Karpas-422 (cell line): ENCODE measurements at regions not wholly inside any gene's neighbourhood (a gene's known extent, or its start where the extent isn't known, plus 50 kb on each side); places are given as distances from the start of the nearest gene placed in this dataset.
A peak's percentile ranks its signal among the peaks of the same experiment; 100 is the strongest.

ENCODE experiments used
- DNase-seq: peaks from one replicate; pipeline ENCODE4 v3.0.0-alpha.2; 2015
- H2AFZ ChIP-seq: fragments of 200-600 bp; sonication (generic); 2 replicates; pipeline ENCODE4 v1.6.1; 2014; ENCODE audit warnings: antibody characterized with exemption, low read length, mixed read lengths
- H3K27ac ChIP-seq: fragments of 200-600 bp; sonication (generic); 2 replicates; pipeline ENCODE4 v1.5.1; 2014; ENCODE audit warnings: mild to moderate bottlenecking, low read length, moderate library complexity
- H3K27me3 ChIP-seq: fragments of 200-600 bp; sonication (generic); 2 replicates; pipeline ENCODE4 v1.6.1; 2014; ENCODE audit warnings: low read length, mixed read lengths
- H3K36me3 ChIP-seq: fragments of 200-600 bp; sonication (generic); 2 replicates; pipeline ENCODE4 v1.6.1; 2014; ENCODE audit warnings: low read length, mixed read lengths; ENCODE audit not compliant: insufficient read depth
- H3K4me1 ChIP-seq: fragments of 200-600 bp; sonication (generic); 2 replicates; pipeline ENCODE4 v1.6.1; 2014; ENCODE audit warnings: mild to moderate bottlenecking, low read length, mixed read lengths
- H3K4me2 ChIP-seq: fragments of 200-600 bp; sonication (generic); 2 replicates; pipeline ENCODE4 v1.6.1; 2014; ENCODE audit warnings: low read length, low read depth, mild to moderate bottlenecking; ENCODE audit not compliant: poor library complexity, severe bottlenecking
- H3K4me3 ChIP-seq: fragments of 200-600 bp; sonication (generic); 2 replicates; pipeline ENCODE4 v1.5.1; 2014; ENCODE audit warnings: mild to moderate bottlenecking, antibody characterized with exemption, low read length, mixed read lengths
- H3K79me2 ChIP-seq: fragments of 200-600 bp; sonication (generic); 2 replicates; pipeline ENCODE4 v1.6.1; 2014; ENCODE audit warnings: mild to moderate bottlenecking, low read length, mixed read lengths
- H3K9ac ChIP-seq: fragments of 200-600 bp; sonication (generic); 2 replicates; pipeline ENCODE4 v1.6.0; 2014; ENCODE audit warnings: low read length
- H3K9me2 ChIP-seq: fragments of 200-600 bp; sonication (generic), shearing (Covaris generic); replicated peaks from 2 replicates; pipeline ENCODE4 v1.6.0; 2014; ENCODE audit warnings: mild to moderate bottlenecking, low read length, moderate library complexity; ENCODE audit not compliant: insufficient read depth
- H3K9me3 ChIP-seq: fragments of 300-700, 200-600 bp; sonication (generic); 2 replicates; pipeline ENCODE4 v1.6.1; 2014; ENCODE audit warnings: low read length, mixed read lengths
- H4K20me1 ChIP-seq: fragments of 200-600 bp; sonication (generic); 2 replicates; pipeline ENCODE4 v1.6.1; 2014; ENCODE audit warnings: mild to moderate bottlenecking, antibody characterized with exemption, low read length, low read depth; ENCODE audit not compliant: insufficient read depth

DNA sequence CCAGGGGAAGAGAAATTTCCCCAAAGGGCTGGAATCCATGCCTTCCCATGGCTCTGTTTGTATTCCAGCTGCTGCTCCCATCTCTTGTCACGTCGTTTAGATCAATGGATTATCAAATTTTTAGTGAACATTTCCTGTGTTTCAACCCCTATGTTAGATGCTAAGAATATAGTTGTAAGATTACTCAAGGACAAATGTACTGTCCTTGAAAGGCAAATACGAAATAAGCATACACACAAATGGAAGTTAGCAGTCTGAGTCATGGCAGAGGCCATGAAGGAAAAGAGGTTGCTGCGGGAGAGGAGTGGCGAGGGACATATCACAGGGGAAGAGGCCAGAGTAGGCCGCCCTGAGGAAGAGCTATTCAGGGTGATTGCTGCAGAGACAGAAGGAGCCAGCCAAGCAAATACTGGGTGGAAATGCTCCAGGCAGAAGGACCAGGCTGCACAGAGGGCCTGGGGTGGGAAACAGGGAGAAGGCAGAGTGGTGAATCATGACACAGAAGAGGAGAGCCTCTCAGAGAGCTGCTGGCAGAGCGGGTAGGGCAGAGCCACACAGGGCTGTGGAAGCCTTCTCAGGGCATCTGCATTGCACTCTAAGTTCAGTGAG is 219.2 kb upstream of the LRFN2 start:
- Histone ChIP-seq H4K20me1 (no peaks in the 10 kb centered on the region), H3K27ac (no peak overlapping the region), H3K9me3 (no peaks in the 10 kb centered on the region), H3K27me3 (no peaks in the 10 kb centered on the region), H3K4me1 (peaks cover 14% of the 10 kb centered on the region), H3K9ac (no peak overlapping the region), H3K79me2 (no peaks in the 10 kb centered on the region), H3K4me3 (no peak overlapping the region), H2AFZ (no peak overlapping the region), H3K9me2 (no peaks in the 10 kb centered on the region), H3K4me2 (no peak overlapping the region), H3K36me3 (no peaks in the 10 kb centered on the region)
- DNase-seq: no peak

DNA sequence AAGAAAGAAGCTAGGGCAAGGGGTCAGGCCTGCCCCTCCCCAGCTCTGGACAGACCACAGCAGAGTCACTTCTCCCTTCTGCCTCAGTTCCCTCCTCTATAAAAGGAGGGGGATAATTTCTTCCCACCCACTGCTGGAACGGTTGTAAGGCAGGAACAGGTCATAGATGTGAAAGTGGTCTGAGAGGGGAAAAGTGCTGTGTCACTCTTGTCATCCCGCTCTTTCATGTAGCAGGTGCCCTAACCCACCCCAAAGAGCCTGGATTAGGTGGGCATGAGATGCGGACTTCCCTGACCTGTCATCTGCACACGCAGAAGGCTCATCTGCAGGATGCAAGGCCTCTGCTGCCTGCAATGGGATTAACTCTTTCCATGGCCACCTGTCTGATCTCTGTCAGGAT is 218.2 kb upstream of the LRFN2 start:
- no peaks in the 10 kb centered on the region for H3K79me2 ChIP-seq
- no peaks in the 10 kb centered on the region for H3K36me3 ChIP-seq
- H3K4me2 ChIP-seq: no peak overlapping the region
- H3K9ac ChIP-seq: no peak overlapping the region
- DNase-seq: no peak
- H3K4me3 ChIP-seq: no peak overlapping the region
- H3K9me2 ChIP-seq: no peaks in the 10 kb centered on the region
- no peaks in the 10 kb centered on the region for H3K27me3 ChIP-seq
- peaks cover 14% of the 10 kb centered on the region for H3K4me1 ChIP-seq
- H3K27ac ChIP-seq: no peak overlapping the region
- H4K20me1 ChIP-seq: no peaks in the 10 kb centered on the region
- no peak overlapping the region for H2AFZ ChIP-seq
- H3K9me3 ChIP-seq: no peaks in the 10 kb centered on the region

DNA sequence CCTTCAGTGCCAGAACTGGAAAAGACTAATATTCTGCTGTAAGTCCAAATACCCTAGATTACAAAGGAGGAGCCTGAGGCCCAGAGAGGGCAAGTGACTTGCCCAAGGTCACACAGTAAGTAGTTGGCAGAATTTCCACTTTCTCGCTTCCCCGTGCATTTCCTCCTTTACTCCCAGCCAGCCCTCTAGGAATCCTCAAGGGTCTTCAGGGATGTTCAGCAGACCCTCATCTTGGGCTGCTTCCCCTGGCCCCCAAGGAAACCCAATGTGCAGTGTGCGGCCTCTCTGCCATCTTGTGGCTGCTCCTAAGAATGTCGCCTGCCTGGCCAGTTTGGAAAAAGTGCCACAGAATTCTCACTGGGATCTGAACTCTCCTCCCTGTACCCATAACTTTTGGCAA is 217.7 kb upstream of the LRFN2 start:
- H3K4me3 ChIP-seq: no peak overlapping the region
- H3K9me3 ChIP-seq: no peaks in the 10 kb centered on the region
- peaks cover 14% of the 10 kb centered on the region for H3K4me1 ChIP-seq
- no peaks in the 10 kb centered on the region for H3K27me3 ChIP-seq
- no peaks in the 10 kb centered on the region for H3K79me2 ChIP-seq
- H3K27ac ChIP-seq: no peak overlapping the region
- DNase-seq: no peak
- no peak overlapping the region for H2AFZ ChIP-seq
- no peak overlapping the region for H3K9ac ChIP-seq
- no peaks in the 10 kb centered on the region for H3K9me2 ChIP-seq
- H3K4me2 ChIP-seq: no peak overlapping the region
- H4K20me1 ChIP-seq: no peaks in the 10 kb centered on the region
- no peaks in the 10 kb centered on the region for H3K36me3 ChIP-seq

DNA sequence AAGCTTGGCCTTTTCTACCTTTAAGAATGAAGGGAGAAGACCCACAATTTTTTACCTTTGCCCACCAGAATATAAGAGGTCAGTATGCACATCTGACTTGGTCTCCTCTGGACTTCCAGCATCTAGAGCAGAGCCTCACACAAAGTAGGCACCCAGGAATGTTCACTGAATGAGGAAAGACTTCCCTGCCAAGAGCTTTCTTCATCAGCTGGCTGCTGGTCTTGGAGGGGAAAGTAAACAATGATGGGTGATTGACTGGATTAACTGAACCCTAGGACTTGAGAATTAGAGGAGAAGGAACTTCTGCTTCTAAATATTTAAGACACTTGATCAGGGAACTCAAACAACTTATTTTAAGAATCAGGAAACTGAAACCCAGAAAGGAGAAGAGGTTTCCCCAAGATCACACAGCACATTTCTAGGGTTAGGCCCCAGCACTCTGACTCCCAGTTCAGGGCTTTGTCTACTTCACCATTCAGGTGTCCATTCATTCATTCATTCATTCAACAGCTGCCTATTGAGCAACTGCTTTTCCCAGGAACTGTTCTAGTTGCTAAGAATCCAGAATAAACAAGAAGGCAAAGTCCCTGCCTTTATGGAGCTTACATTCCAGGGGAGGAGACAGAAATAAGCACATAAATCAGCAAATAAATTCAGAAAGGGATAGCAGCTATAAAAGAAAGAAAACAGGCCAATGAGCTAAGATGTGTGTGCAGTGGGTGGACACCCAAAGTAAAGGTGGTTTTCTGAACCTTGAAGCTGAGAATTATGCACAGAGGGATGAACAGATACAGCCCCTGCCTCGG is 216.9 kb upstream of the LRFN2 start:
- H3K9me3 ChIP-seq: no peaks in the 10 kb centered on the region
- no peak overlapping the region for H3K4me2 ChIP-seq
- H3K79me2 ChIP-seq: no peaks in the 10 kb centered on the region
- H2AFZ ChIP-seq: no peak overlapping the region
- H3K9ac ChIP-seq: no peak overlapping the region
- no peaks in the 10 kb centered on the region for H3K36me3 ChIP-seq
- H3K27ac ChIP-seq: no peak overlapping the region
- H3K4me1 ChIP-seq: peaks cover 14% of the 10 kb centered on the region
- no peaks in the 10 kb centered on the region for H3K9me2 ChIP-seq
- no peaks in the 10 kb centered on the region for H4K20me1 ChIP-seq
- no peak overlapping the region for H3K4me3 ChIP-seq
- peak; percentile 50 for DNase-seq
- H3K27me3 ChIP-seq: no peaks in the 10 kb centered on the region

DNA sequence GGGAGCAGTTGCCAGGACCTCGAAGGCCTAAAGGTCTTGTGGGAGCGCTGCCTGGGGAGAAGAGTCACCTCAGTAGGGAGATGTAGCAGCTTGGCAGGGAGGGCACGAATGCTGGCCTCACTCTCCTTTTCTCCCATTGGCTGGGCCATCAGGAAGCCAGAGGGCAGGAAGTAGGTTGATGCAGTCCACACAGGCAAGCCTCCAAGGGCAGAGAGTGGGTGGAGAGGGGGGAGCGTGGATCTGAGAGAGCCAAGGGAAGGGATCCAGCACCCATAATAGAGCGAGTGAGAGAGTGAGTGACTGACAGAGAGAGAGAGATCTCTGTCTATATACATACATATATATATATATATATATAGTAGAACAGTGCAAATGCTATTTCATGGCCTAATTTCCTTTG is 215.3 kb upstream of the LRFN2 start:
- Histone ChIP-seq H3K27me3 (no peaks in the 10 kb centered on the region), H3K9me3 (no peaks in the 10 kb centered on the region), H3K4me3 (no peak overlapping the region), H3K4me1 (peaks cover 14% of the 10 kb centered on the region), H3K36me3 (no peaks in the 10 kb centered on the region), H4K20me1 (no peaks in the 10 kb centered on the region), H3K4me2 (no peak overlapping the region), H2AFZ (no peak overlapping the region), H3K79me2 (no peaks in the 10 kb centered on the region), H3K9me2 (no peaks in the 10 kb centered on the region), H3K9ac (no peak overlapping the region), H3K27ac (no peak overlapping the region)
- DNase-seq: no peak

DNA sequence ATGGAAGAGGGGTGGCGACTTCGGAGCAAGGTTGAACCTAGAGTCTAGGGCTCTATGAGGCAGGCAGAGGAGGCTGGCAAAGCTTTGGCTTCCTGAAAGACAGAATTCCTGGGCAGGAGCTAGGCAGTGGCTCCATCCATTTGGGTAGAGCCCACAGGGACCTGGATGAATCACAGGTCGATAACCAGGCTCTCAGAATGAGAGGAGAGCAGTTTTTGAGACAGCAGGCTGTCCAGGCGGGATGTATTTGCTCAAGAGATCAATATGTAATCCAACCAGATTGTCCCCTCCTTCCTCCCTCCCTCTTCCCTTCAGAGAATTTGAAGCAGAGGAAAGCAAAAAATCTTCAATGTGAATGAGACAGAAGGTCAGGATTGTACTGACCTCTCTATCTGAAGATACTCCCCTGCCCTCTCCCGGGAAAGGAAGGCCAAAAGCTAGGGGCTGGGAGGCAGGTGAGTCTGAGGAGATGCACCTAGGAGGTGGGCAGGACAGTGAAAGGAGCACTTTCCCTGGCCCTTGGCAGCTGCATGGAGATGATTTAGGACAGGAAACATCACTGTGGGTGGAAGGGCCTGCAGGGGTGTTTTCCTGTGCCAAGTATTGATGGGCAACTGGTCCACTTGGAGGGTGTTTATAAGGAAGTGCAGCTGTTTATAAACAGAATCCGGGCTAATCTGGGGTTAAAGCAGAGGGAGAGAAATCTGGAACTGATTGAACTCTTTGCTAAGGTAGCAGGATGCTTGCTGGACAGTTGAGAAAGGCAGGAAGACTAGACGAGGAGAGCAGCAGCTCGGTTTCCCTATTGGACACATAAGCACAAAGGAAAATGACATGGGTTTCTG is 212.4 kb upstream of the LRFN2 start:
- no peaks in the 10 kb centered on the region for H3K9me3 ChIP-seq
- no peaks in the 10 kb centered on the region for H3K9me2 ChIP-seq
- no peak overlapping the region for H3K4me2 ChIP-seq
- no peaks in the 10 kb centered on the region for H3K79me2 ChIP-seq
- no peak overlapping the region for H2AFZ ChIP-seq
- no peak overlapping the region for H3K4me3 ChIP-seq
- no peak overlapping the region for H3K27ac ChIP-seq
- H4K20me1 ChIP-seq: no peaks in the 10 kb centered on the region
- no peaks in the 10 kb centered on the region for H3K36me3 ChIP-seq
- no peaks in the 10 kb centered on the region for H3K27me3 ChIP-seq
- peaks cover 12% of the 10 kb centered on the region for H3K4me1 ChIP-seq
- no peak overlapping the region for H3K9ac ChIP-seq
- DNase-seq: no peak

DNA sequence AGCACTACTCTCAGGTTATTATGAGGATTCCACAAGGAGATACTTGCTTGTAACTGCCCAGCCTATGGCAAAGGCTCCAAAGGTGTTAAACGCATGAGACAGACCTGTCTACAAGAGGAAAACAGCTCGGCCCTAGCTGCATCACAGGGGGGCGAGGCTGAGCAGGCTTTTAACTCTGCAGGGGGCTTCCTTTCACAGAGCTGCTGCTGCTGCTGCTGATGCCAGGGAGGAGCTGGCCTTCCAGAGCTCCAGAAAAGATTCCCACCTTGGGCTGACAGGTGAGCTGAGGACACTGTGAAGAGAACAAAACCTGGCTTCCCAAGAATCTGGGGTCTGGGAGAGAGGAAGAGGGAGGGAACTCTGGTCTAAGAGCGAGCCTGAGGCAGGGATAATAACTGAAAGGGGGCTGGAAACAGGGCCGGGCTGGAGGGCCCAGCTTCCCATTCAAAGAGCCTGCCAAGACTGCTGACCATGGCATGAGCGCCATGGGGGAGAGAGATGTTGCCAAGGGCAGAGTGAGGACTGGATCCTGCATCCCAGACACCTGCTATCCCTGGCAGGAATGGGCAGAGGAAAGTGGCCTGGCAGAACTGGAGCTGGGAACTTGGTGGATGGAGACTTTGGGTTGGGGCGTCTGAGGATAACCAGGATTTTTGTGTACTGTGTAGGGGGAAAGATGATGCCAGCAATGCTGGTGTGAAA is 211.1 kb upstream of the LRFN2 start:
- Histone ChIP-seq H4K20me1 (no peaks in the 10 kb centered on the region), H3K9me3 (no peaks in the 10 kb centered on the region), H3K79me2 (no peaks in the 10 kb centered on the region), H3K4me2 (no peak overlapping the region), H3K4me3 (no peak overlapping the region), H3K4me1 (no peaks in the 10 kb centered on the region), H3K27ac (no peak overlapping the region), H3K36me3 (no peaks in the 10 kb centered on the region), H2AFZ (no peak overlapping the region), H3K9me2 (no peaks in the 10 kb centered on the region), H3K27me3 (no peaks in the 10 kb centered on the region), H3K9ac (no peak overlapping the region)
- no peak for DNase-seq
